HepG2 (cell line): ENCODE measurements at regions not wholly inside any gene's neighbourhood (a gene's known extent, or its start where the extent isn't known, plus 50 kb on each side); places are given as distances from the start of the nearest gene placed in this dataset.

Experiments
- ARNTL ChIP-seq: sonication (generic); formaldehyde crosslinking; IDR thresholded peaks from 2 replicates; pipeline ENCODE4 v1.4.0; 2020; ENCODE audit warnings: mild to moderate bottlenecking, missing genetic modification reagents
- EEA1 ChIP-seq: sonication (generic); formaldehyde crosslinking; IDR thresholded peaks from 2 replicates; pipeline ENCODE4 v1.5.1; 2020; ENCODE audit warnings: mild to moderate bottlenecking, missing genetic modification reagents, borderline replicate concordance
- HNF4A ChIP-seq: sonication (generic); formaldehyde crosslinking; IDR thresholded peaks from 2 replicates; pipeline ENCODE4 v1.4.0; 2020; ENCODE audit warnings: missing genetic modification reagents
- IRF1 ChIP-seq: sonication (generic); formaldehyde crosslinking; IDR thresholded peaks from 2 replicates; pipeline ENCODE4 v1.4.0; 2020; ENCODE audit warnings: low read depth, mild to moderate bottlenecking, missing genetic modification reagents
- IRX3 ChIP-seq: sonication (generic); formaldehyde crosslinking; IDR thresholded peaks from 2 replicates; pipeline ENCODE4 v1.8.1; 2023; ENCODE audit warnings: mild to moderate bottlenecking, low read depth, missing genetic modification reagents, borderline replicate concordance
- PHF5A ChIP-seq: IDR thresholded peaks from one replicate; pipeline ENCODE4 v1.6.1; 2018; ENCODE audit warnings: low read depth, missing genetic modification reagents; ENCODE audit not compliant: unreplicated experiment
- PRMT3 ChIP-seq: sonication (generic); formaldehyde crosslinking; IDR thresholded peaks from 2 replicates; pipeline ENCODE4 v1.8.1; 2022; ENCODE audit warnings: low read depth, mild to moderate bottlenecking, moderate library complexity, missing genetic modification reagents, borderline replicate concordance
- SRY ChIP-seq: sonication (generic); formaldehyde crosslinking; IDR thresholded peaks from 2 replicates; pipeline ENCODE4 v1.8.0; 2022; ENCODE audit warnings: mild to moderate bottlenecking, missing genetic modification reagents
- TBL1XR1 ChIP-seq: fragments of 150-350 bp; IDR thresholded peaks from 2 replicates; pipeline ENCODE4 v1.6.1; 2014; ENCODE audit warnings: borderline replicate concordance, low read length; ENCODE audit not compliant: partially characterized antibody
- TBX3 ChIP-seq: fragments of 450-650 bp; IDR thresholded peaks from 2 replicates; pipeline ENCODE4 v1.6.1; 2017; ENCODE audit warnings: antibody characterized with exemption, mild to moderate bottlenecking, inconsistent platforms, borderline replicate concordance
- TGIF2 ChIP-seq: IDR thresholded peaks from 2 replicates; pipeline ENCODE4 v1.6.1; 2016; ENCODE audit warnings: control low read depth, missing compliant biosample characterization
- THAP8 ChIP-seq: sonication (generic); formaldehyde crosslinking; IDR thresholded peaks from 2 replicates; pipeline ENCODE4 v1.5.1; 2020; ENCODE audit warnings: missing genetic modification reagents, mild to moderate bottlenecking, borderline replicate concordance
- TRAFD1 ChIP-seq: sonication (generic); formaldehyde crosslinking; IDR thresholded peaks from 2 replicates; pipeline ENCODE4 v1.5.1; 2020; ENCODE audit warnings: missing genetic modification reagents, mild to moderate bottlenecking, borderline replicate concordance
- TRIM22 ChIP-seq: fragments of 450-650 bp; IDR thresholded peaks from 2 replicates; pipeline ENCODE4 v1.6.1; 2017
- ZBTB10 ChIP-seq: sonication (generic); formaldehyde crosslinking; IDR thresholded peaks from 2 replicates; pipeline ENCODE4 v1.4.0; 2020; ENCODE audit warnings: missing genetic modification reagents, borderline replicate concordance
- ZNF24 ChIP-seq: fragments of 450-650 bp; IDR thresholded peaks from 2 replicates; pipeline ENCODE4 v1.6.1; 2017; ENCODE audit warnings: antibody characterized with exemption, mild to moderate bottlenecking
- ZNF275 ChIP-seq: sonication (generic); formaldehyde crosslinking; IDR thresholded peaks from 2 replicates; pipeline ENCODE4 v1.8.0; 2022; ENCODE audit warnings: missing genetic modification reagents, mild to moderate bottlenecking, inconsistent platforms, borderline replicate concordance
- ZNF383 ChIP-seq: sonication (generic); formaldehyde crosslinking; IDR thresholded peaks from 2 replicates; pipeline ENCODE4 v1.4.0; 2020; ENCODE audit warnings: missing genetic modification reagents, mild to moderate bottlenecking, borderline replicate concordance
- ZNF530 ChIP-seq: sonication (generic); formaldehyde crosslinking; IDR thresholded peaks from 2 replicates; pipeline ENCODE4 v1.5.0; 2020; ENCODE audit warnings: low read depth, mild to moderate bottlenecking, missing genetic modification reagents
- ZNF629 ChIP-seq: sonication (generic); formaldehyde crosslinking; conservative IDR thresholded peaks from 2 replicates; pipeline ENCODE4 v1.5.0; 2020; ENCODE audit warnings: missing genetic modification reagents
- ZNF670 ChIP-seq: sonication (generic); formaldehyde crosslinking; IDR thresholded peaks from 2 replicates; pipeline ENCODE4 v1.8.0; 2022; ENCODE audit warnings: mild to moderate bottlenecking, missing genetic modification reagents, borderline replicate concordance

GRCh38 chr2:145822892-145823534 is 1303.1 kb upstream of the ZEB2 start (continued):
- TF ChIP-seq ZNF530 (no peak), PRMT3 (CRISPR knock-in tag) (no peak), ARNTL (CRISPR knock-in tag) (no peak; the same call in 1 of the 2 replicates), ZNF24 (peak; percentile 65), THAP8 (CRISPR knock-in tag) (no peak), HNF4A (peak; percentile 89), TBL1XR1 (peak; percentile 76), IRF1 (CRISPR knock-in tag) (no peak), ZNF670 (CRISPR knock-in tag) (no peak), PHF5A (CRISPR knock-in tag) (no peak), ZBTB10 (no peak), TRIM22 (no peak), ZNF629 (CRISPR knock-in tag) (no peak), TGIF2 (peak; percentile 35; the same call in 1 of the 2 replicates), ZNF383 (CRISPR knock-in tag) (no peak), TBX3 (peak; percentile 97), TRAFD1 (no peak), EEA1 (no peak), IRX3 (CRISPR knock-in tag) (no peak), SRY (CRISPR knock-in tag) (no peak), ZNF275 (CRISPR knock-in tag) (no peak)
